ENCODE measurements at regions not wholly inside any gene's neighbourhood (a gene's known extent, or its start where the extent isn't known, plus 50 kb on each side); places are given as distances from the start of the nearest gene placed in this dataset.
A peak's percentile ranks its signal among the peaks of the same experiment; 100 is the strongest.

GRCh38 chr10:132484922-132485321 lies 52.7 kb upstream of the INPP5A start:
- no peak overlapping the region for H3K9ac ChIP-seq (ENCODE audit: insufficient read depth in 1 of 2, low read depth in 2 of 2, low read length in 2 of 2)
- no peaks in the 10 kb centered on the region for H3K9me3 ChIP-seq (replicated peaks; ENCODE audit: control insufficient read depth, insufficient read depth, low read depth, low read length)
- H3K4me3 ChIP-seq: no peak overlapping the region
- 5% methylated on average over 16 of the region's 16 CpGs for WGBS (ENCODE audit: insufficient coverage, low coverage, missing lambda C conversion rate)
- no peak overlapping the region for H2AFZ ChIP-seq (ENCODE audit: low read depth, low read length)
- peaks cover 28 to 52% of the 10 kb centered on the region in 2 experiments for H3K27me3 ChIP-seq (ENCODE audit: control insufficient read depth in 2 of 2, insufficient read depth in 2 of 2, low read length in 2 of 2)
- CTCF ChIA-PET (ENCODE audit: low intra/inter-chr PET ratio): no interaction called here
- DNase-seq (ENCODE audit: extremely low read depth in 1 of 4, low spot score in 3 of 4) (no peak), FAIRE-seq (no peak), ATAC-seq (peak; percentile 65; the same call in 2 of the 3 replicates)
- H4K20me1 ChIP-seq (replicated peaks; ENCODE audit: control insufficient read depth, insufficient read depth, low read length): no peaks in the 10 kb centered on the region
- POLR2A ChIA-PET: no interaction called here
- intact Hi-C loops (cut with micrococcal nuclease): no loop called here
- H3K4me2 ChIP-seq (ENCODE audit: insufficient read depth, low read length): no peak overlapping the region; the same call in 1 of the 2 replicates
- no peaks in the 10 kb centered on the region for H3K36me3 ChIP-seq (ENCODE audit: control insufficient read depth, insufficient read depth, low read length)
- in situ Hi-C loops (cut with MboI): no loop called here
- BruUV-seq (replicated peaks): no TSS peak
- TF ChIP-seq BRCA1 (IDR thresholded peaks at IDR 0.05) (no peak), BRCA1 (CRISPR knock-in tag; IDR thresholded peaks at IDR 0.05) (no peak), CREB1 (IDR thresholded peaks at IDR 0.05) (peak; percentile 37; the same call in 1 of the 2 replicates), CREB1 (CRISPR knock-in tag; IDR thresholded peaks at IDR 0.05) (peak; percentile 63; the same call in 1 of the 2 replicates), IRF1 (CRISPR knock-in tag; IDR thresholded peaks at IDR 0.05; ENCODE audit: borderline replicate concordance) (no peak), ZSCAN32 (CRISPR knock-in tag; IDR thresholded peaks at IDR 0.05) (0 out of 2 replicates have a peak, but pooled peaks have one; percentile 56), SNIP1 (IDR thresholded peaks at IDR 0.05; ENCODE audit: low read depth) (peak; percentile 78; the same call in 1 of the 2 replicates), CBX2 (IDR thresholded peaks at IDR 0.05; ENCODE audit: insufficient read depth, low read length, poor library complexity, severe bottlenecking) (peak; percentile 35), ATF1 (CRISPR knock-in tag; IDR thresholded peaks at IDR 0.05) (no peak), ATF1 (tag; IDR thresholded peaks at IDR 0.05) (0 out of 2 replicates have a peak, but pooled peaks have one; percentile 31), NFATC3 (IDR thresholded peaks at IDR 0.05) (peak; percentile 82), CREM (IDR thresholded peaks at IDR 0.05; ENCODE audit: low read depth) (peak; percentile 88), BCOR (IDR thresholded peaks at IDR 0.05) (no peak), HDAC8 (tag; IDR thresholded peaks at IDR 0.05) (no peak)
- peaks cover 0 to 5% of the 10 kb centered on the region in 2 experiments; a peak in 1 of 5 replicates for H3K4me1 ChIP-seq (replicated peaks in 1 of 2; ENCODE audit: control insufficient read depth in 2 of 2, insufficient read depth in 2 of 2, low read length in 2 of 2)
- H3K9me1 ChIP-seq (ENCODE audit: control insufficient read depth, insufficient read depth, low read length): no peaks in the 10 kb centered on the region
- no peak overlapping the region; the same call in 2 of the 3 replicates for H3K27ac ChIP-seq (ENCODE audit: extremely low read depth, low read depth, low read length)
- no peaks in the 10 kb centered on the region for H3K79me2 ChIP-seq (ENCODE audit: control insufficient read depth, insufficient read depth, low read length)
